ENCODE measurements at regions not wholly inside any gene's neighbourhood (a gene's known extent, or its start where the extent isn't known, plus 50 kb on each side); places are given as distances from the start of the nearest gene placed in this dataset.

DNA sequence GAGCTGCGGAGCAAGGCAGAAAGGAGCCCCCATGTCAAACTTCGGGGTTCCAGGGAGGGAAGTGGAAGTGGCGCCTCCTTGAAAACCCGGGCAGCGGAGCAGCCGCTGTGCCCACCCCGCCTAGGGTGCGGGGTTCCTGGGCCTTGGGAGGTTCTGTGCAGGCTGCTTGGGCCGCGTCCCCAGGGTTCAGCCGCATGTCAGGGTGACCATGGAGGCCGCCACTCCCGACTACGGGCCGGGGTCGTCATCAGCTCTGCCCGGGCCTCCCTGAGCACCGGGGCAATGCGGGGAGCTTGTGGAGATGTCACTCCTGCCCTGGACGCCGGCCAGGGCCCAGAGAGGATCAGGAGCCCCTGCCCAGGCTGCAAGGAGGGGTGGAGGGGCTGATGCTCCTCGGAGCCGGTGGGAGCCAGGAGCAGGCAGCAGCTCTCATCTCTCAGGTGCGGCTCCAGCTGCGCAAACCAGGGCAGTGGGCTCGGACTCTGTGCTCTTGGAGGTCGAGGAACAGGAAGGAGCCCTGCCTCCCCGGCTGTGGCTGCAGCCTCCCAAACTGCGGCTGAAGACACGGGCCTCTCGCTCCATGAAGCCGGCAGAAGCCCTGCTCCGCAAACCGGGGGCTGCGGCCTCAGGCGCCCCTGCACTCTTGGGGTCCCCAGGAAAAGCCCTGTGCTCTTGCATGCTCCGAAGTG is 1286.5 kb downstream of the TMEM121 start:
- DNase-seq (ENCODE audit: low read depth): no peak

DNA sequence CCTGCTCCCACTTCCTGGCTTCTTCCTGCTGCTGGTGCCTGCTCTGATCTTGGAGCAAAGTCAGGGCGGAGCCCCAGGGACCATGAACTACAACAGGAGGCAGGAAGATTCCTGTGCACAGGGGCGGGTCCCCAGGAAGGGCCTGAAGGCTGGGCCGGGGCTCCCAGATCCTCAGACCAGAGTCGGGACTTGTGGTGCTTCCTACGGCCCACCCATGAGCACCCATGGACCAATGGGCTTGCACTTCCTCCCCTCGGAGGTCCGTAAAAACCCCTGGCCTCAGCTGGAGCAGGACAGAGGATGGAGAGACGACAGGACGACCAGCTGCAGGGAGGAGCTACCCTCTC is 1287.1 kb downstream of the TMEM121 start:
- no peak for DNase-seq (ENCODE audit: low read depth)

DNA sequence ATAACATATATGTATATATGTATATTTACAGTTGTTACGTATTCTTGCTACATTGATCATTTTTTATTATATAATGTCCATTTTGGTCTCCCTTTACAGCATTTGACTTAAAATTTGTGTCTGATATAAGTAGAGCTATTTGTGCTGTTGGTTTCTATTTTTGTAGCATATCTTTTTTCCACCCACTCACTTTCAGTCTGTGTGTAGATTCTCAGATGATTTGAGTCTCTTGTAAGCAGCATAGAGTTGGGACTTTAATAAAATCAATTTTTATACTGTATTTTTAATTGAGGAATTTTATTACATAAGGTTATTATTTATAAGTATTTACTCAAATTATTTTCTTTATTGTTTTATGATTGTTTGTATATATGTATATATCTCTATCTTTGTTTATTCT is 1293.7 kb downstream of the TMEM121 start:
- DNase-seq (ENCODE audit: low read depth): no peak

DNA sequence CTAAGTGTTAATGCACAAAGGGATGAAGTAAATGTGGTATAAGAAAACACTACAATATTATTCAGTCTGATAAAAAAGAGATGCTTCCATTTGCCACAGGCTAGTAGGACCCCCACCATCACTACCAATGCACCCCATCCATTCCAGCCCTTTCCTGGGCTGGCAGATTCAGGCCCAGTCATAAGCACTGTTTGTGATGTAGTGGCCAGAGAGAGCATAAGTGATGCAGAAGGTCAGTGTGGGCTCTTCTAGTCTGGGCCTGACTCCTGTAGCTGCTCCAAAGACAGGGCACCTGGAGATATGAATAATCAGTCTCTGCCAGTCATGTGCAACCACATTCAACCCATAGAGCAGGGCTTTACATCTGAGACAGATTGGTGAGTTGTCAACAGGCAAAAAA is 1294.7 kb downstream of the TMEM121 start:
- DNase-seq (ENCODE audit: low read depth): no peak

DNA sequence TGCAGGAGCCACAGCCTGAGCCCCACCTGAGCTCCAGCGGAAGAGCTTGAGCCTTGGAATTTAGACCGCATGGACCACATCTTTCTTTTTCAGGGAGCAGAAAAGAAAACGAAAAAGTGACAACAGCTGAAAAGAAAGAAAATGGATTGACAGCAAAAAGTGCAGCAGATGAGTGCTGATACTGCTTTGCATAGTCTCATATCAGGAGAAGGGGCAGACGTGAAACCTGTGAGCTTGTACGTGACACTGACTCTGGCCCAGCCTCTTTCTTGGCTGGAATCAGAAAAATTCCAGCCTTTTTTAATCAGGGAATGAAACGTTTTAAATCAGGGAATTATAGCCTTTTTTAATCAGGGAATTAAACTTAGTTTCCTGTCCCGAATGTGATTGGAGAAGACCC is 1296.5 kb downstream of the TMEM121 start:
- no peak for DNase-seq (ENCODE audit: low read depth)

DNA sequence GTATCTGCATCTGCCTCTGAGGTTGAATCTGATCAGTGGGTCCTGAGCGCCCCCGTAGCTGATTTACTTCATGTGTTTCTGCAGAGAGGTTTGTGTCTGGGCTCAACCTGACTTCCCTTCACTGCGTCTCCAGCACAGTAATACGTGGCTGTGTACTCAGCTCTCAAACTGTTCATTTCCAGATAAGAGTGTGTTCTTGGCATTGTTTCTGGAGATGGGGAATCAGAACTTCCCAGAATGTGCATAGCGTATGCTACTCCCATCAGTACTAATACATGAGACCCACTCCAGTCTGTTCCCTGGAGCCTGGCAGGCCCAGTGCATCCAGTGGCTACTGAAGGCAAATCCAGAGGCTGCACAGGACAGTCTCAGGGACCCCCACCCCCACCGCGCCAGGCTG is 1297.2 kb downstream of the TMEM121 start:
- DNase-seq (ENCODE audit: low read depth): no peak

DNA sequence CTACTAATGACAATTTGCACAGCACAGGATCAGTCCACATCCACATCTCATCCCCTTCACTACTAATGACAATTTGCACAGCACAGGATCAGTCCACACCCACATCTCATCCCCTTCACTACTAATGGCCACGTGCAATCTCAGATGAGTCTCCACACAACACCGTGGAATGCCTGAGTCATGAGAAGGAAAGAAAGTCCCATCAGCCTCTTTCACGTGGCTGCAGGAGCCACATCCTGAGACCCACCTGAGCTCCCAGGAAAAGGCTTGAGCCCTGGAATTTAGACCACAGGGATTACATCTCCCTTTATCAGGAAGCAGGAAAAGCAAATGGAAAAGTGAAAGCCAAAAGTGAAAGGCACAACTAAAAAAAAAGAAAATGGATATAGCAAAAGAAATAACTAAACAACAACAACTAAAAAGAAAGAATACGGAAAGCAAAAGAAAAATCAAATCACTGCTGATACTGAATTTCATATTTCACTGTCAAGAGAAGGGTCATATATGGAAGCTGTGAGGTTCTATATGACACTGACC is 1300.5 kb downstream of the TMEM121 start:
- DNase-seq (ENCODE audit: low read depth): no peak

DNA sequence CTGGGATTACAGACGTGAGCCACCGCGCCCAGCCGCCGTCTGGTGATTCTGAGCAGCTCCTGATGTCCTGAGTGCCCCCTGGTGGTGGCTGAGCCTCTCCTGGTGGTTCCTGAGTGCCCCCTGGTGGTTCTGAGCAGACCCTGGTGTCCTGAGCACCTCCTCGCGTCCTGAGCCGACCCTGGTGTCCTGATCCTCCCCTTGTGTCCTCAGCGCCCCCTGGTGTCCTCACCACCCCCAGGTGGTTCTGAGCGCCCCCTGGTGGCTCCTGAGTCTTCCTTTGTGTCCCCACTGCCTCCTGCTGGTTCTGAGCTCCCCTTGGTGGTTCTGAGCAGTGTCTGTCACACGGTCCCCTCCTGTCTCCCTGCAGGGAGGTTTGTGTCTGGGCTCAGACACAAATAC is 1304.9 kb downstream of the TMEM121 start:
- peak; percentile 11 for DNase-seq (ENCODE audit: low read depth)

DNA sequence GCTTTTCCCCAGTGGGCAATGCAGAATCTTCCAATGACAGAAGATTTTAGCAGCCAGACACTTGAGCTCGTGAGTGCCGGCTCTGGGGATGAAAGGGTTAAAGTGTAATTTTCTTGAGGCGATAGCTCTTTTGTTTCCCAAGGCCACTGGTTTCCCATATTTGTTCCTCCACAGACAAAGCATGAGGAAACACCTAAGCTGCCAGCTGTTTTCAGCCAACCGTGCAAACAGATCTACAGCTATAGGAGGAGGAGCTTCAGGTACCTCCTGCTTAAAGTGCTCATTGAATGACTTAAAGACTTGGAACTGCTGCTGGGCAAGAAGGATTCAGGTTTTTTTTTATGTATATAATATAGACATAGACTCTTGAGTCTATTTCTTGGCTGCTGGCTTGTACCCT is 1311.5 kb downstream of the TMEM121 start:
- DNase-seq (ENCODE audit: low read depth): no peak

DNA sequence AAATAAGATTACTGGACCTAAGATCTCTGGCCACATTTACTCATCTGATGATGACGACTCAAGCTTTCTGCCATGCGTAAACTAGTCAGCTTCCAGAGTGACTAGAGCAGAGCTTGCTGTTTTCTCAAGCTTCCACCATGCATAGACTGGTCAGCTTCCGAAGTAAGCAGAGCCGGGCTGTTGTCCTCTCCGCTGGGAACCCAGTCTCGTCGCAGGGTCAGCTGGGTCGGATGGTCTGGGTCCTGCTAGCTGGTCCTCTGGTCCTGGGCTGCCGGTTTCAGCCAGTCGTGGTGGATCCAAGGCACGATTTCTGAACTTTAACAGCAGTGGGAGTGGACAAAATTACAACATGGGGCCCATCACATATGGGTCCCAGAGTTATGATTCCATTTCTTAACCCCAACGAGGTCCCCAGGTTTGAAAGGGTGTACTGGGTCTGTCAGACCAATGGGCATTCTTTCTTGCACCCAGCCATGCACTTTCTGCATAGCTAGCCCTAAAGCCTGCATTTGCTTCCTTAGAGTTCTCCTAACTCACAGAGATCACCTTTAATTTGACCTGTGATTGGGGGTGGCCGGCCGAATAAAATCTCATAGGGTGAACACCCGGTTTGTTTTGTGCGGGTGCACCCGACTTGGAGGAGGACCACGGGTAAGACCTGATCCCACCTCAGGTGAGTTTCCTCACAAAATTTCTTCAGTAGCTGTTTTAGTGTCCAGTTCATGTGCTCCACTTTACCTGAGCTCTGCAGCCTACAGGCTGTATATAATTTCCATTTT is 1312.8 kb downstream of the TMEM121 start:
- DNase-seq (ENCODE audit: low read depth): no peak

DNA sequence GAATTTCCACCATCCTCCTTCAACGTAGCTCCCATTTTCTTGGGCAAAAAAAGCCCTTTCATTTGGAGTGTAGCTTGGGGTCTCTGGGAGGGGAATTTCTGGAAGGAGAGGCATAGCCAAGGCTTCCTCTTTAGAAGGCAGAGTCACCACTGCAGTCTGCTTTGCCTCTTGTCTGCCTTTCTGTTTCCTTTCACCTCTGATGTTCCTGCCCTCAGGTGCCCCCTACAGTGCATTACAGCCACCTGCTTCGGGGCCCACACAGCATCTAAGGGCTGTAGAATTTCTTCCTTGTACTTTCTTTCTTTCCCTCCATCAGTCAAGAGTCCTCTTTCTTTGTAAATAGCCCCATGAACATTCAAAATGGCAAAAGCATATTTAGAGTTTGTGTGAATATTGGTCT is 1313.9 kb downstream of the TMEM121 start:
- DNase-seq (ENCODE audit: low read depth): no peak

DNA sequence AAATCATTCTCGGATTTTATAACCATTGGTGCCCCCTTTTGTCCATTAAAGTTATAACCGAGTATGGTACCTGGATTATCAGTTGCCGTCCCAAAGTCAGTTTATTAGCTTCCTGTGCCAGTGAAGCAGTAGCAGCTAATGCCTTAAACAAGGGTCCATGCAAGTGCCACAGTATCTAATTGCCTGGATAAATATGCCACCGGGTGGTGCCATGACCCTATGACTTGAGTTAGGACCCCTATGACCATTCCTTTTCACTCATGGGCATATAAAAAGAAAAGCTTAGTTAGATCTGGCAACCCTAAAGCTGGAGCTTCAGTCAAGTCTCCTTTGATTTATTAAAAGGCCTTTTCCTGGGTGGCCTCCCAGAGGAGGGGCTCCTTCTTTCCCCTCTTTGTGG is 1314.6 kb downstream of the TMEM121 start:
- DNase-seq (ENCODE audit: low read depth): no peak

DNA sequence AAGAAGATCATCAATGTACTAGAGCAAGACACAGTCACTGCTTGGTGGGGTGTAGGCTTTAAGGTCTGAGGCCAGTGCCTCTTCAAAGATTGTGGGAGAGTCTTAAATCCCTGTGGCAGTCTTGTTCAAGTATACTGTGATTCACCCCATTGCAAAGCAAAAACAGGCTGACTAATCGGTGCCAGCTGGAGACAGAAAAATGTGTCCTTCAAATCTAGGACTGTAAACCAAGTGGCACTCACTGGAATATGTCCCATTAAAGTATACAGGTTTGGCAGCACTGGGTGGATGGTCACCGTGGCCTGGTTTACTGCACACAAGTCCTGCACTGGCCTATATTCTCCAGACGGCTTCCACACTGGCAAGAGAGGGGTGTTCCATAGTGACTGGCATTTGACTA is 1315.3 kb downstream of the TMEM121 start:
- DNase-seq (ENCODE audit: low read depth): no peak

DNA sequence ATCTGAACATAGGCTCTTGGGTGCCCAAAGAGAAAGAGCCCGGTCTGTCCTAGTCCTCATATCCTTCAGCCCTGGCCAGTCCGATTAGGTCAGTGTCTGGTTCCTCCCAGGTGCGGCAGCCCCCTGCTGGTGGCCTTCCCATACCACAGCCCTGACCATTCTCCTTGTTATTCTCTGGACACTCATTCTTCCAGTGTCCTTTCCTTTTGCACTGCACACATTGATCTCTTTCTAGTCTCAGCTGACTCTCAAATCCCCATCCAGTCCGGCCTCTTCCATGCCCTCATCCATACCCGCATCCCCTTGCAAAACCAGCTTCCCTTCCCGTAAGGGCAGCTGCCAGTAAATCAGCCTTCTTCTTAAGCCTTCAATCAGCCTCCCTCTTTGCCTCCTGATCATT is 1316.3 kb downstream of the TMEM121 start:
- no peak for DNase-seq (ENCODE audit: low read depth)

DNA sequence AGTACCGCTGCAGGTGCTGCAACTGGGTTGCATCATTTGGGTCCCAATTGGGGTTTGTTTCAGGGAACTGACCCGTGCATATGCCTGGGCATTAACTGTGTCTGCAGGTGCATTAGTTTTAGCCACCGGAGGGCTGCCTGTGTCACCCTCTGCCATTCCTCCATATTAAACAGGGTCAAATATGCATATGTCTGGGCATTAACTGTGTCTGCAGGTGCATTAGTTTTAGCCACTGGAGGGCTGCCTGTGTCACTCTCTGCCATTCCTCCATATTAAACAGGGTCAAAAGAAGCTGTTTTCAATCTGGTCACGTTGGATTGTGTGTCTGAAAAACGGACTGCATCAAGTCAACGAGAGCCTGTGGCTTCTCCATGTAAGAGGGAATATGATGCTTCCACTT is 1317.0 kb downstream of the TMEM121 start:
- no peak for DNase-seq (ENCODE audit: low read depth)

DNA sequence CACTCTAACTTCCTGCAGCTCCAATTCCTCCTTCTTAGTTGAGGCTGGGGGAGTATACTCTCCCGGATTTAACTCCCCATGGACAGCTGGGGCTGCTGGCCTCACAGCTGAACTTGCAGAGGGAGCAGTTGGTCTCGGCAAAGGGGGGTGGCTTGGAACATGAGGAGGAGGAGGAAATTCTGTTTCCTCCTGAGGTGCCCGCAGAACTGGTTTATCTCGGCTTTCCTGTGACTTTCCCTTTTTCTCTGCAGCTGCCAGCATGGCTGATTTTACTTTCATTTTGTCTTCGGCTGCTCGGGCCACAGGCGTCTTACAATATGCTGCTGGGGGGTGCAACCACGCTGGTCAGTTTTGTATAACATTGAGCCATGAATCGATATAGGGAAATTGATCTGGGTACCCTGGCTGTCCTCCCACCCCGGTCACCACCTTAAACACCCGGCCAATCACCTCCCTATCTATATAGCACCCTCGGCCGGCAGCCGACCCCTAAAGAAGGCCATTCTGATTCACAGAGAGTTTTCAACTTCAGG is 1317.6 kb downstream of the TMEM121 start:
- no peak for DNase-seq (ENCODE audit: low read depth)

DNA sequence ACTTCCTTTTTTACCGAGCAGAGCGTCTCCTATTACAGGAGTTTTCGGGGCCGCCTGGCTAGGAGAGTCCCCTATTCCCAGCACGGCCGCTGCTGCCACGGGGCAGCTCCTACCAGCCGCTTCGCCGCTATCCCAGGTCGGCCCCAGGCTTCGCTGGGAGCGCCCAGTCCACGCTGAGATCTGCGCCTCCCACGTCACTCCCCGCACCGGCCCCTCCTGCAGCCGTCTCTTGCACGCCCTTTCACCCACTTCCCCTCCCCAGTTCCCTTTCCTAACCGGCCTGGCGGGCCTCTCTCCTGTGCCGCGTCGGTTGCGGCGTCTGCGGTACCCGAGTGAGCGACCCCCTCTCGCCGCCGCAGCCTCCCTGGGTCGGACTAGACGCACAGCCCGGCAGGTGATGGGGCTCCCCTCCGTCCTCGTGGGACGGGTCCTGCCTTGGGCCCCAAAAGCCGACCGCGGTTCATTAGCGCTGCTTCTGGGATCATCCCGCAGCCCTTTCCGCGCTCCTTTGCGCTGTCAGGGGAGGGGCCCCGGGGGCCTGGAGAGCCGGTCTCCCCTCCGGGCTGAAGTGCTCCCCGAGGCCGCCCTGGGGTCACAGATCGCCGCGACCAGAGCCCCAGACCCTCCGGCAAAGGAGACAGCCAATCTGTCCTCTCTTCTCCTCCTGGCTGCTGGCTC is 1318.4 kb downstream of the TMEM121 start:
- DNase-seq (ENCODE audit: low read depth): peak; percentile 6

DNA sequence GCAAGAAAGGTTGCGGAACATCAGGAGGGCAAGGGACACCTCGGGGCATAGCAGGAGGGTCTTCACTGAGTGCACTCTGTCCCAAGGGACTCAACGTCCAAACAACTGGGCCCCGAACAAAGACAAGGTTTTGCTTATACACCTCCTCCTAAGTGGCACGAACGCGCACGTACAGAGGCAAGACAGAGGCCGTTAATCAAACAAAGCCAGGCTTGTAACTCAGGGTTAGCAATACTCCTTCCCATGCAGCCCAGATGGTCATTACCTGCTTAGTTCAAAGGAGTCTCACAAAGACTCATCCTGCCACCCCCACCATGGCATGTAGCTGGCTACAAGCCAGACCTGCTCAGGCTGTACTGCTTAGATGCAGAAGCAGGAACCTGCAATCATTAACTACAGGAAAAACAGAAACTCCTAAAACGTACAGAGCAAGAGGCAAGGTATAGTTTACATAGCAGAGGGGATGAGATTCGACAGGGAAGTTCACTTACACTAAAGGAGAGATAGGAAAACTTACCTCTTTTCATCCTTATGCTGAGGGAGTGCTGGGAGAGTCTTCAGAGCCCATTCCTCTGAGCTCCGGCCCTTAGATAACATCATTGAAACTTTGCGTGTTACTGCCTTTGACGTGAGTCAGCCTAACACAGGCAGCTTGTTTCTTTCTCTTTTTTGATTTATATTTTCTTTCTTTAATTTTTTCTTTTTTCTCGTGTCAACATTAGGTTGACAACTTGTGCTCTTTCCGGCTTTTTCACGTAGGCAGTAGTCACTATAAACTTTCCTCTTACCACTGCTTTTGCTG is 1319.1 kb downstream of the TMEM121 start:
- DNase-seq (ENCODE audit: low read depth): no peak

DNA sequence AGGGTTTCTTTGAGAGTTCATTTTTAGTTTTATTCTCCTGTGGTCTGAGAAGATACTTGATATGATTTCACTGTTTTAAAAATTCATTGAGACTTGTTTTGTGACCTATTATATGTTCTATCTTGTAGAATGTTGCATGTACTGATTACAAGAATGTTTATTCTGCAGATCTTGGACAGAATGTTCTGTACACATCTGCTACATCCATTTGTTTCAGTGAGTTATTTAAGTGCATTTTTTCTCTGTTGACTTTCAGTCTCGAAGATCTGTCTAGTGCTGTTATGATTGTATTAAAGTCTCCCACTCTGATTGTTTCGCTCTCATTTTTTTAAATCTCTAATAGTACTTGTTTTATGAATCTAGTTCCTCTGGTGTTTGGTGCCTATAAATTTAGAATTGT is 1319.8 kb downstream of the TMEM121 start:
- DNase-seq (ENCODE audit: low read depth): no peak

DNA sequence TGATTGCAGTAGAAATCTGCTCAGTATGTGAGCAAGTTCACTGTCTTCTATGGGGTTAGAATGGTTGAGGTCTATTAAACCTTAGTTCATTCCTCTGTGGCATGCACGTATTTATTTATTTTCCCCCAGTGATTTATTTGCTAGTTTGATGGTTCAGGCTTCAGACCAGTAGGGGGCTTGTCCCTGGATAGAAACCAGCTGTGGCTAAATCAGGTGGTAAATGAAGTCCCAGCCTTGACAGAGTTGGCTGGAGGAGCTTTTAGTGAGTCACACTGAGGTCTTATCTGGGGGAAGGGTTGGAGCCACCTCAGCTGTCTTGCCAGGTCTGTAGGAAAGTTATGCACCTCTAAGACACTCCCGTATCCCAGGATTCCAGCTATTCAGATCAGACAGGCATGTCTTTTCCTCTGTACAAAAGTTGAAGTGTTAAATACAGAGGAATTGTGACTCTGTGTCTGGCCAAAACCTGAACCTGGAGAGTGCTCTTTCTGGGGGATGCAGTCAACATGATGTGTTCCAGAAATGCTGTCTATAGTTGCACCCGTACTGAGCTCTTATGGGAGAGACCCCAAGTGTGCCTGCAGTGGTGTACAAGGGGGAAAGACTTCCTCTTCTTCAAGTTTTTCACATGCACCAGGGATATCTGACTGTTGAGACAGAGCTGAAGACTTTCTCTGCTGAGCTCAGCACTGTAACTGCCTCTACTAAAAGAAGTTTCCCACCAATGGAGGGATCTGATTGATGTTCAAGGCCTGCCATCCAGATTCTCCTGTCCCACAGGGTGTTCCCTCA is 1322.1 kb downstream of the TMEM121 start:
- DNase-seq (ENCODE audit: low read depth): no peak

All from stimulated activated CD8-positive, alpha-beta memory T cell treated with anti-CD3 and anti-CD28 coated beads, Interleukin-15, amount 100 ng/mL, for 24 hours (primary cell).